GM18951 (cell line): ENCODE measurements at regions not wholly inside any gene's neighbourhood (a gene's known extent, or its start where the extent isn't known, plus 50 kb on each side); places are given as distances from the start of the nearest gene placed in this dataset.

ENCODE experiments used
- POLR2A ChIP-seq: IDR thresholded peaks from 4 replicates; pipeline ENCODE4 v1.6.1; 2011; ENCODE audit warnings: mild to moderate bottlenecking; ENCODE audit not compliant: insufficient read length, insufficient read depth; ENCODE audit errors: extremely low read depth
- in situ Hi-C: fragments of 300-500 bp; cut with MboI; formaldehyde crosslinking; loops from one replicate; pipeline ENCODE4 v1.12.0; 2022; ENCODE audit warnings: low sequenced_read_pairs, mixed read lengths, inconsistent platforms; ENCODE audit not compliant: unreplicated experiment

DNA sequence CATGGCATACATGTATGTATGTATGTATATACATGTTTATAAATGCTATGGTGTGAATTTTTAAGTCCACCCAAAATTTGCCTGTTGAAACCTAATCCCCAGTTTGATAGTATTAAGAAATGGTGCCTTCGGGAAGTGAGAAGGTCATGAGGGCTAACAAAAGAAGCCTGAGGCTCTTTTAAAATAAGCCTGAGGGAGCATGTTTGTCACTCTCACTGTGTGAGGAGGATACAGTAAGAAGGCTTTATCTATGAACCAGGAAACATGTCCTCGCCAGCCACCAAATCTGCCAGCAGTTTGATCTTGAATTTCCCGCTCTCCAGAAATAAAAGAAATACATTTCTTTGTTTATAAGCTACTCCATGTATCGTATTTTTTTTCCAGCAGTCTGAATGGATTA lies 163.0 kb upstream of the LINC00305 start:
- in situ Hi-C loops: no loop called here
- no peak for TF ChIP-seq POLR2A

DNA sequence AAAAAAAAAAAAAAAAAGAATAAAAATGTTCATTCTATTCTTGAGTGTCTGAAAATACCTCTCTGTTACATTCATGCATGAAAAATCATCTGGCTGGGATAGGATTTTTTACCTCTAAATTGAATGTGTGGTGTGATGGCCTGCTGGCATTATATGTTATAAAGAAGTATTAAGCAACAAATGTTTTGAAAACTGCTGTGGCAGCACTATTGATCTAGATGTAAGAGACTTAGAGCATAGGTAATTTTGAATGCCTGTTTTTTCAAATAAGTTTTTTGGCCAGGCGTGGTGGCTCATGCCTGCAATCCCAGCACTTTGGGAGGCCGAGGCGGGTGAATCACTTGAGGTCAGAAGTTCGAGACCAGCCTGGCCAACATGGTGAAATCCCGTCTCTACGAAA lies 147.0 kb upstream of the LINC00305 start:
- in situ Hi-C loops: no loop called here

DNA sequence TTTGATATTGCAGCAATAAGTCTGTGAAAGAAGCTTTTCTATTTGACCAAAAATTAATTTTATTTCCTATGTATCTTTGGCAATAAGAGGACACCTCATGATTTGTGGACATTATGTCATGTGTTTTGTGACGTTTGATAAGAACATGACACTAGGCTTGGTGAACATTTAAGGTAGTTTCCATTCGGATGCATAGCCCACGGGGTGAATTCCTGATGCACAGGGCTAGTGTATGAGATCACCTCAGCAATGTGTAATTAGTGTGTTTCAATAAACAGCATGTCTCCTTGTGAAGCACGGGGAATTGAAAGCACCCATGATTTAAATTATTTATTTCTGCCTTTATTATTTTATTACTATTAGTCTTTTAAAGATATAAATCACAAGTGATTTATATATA lies 146.1 kb upstream of the LINC00305 start:
- in situ Hi-C loops: no loop called here

More for the DNA sequence above, 147.0 kb upstream of the LINC00305 start:
- TF ChIP-seq POLR2A: no peak

DNA sequence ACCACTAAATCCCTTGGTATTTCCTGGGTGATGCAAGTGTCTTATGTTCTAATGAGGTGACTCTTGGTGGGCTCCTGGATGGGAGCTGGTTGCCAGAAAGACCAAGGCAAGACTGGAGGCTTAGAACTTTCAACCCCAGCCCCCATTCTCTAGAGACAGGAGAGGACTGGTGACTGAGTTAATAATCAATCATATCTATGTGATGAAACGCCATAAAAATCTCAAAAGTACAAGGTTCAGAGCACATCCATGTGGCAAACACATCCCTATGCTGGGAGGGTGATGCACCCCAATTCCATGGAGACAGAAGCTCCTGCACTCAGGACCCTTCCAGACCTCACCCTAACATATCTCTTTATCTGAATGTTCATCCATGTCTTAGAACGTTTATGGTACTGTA lies 139.5 kb upstream of the LINC00305 start:
- TF ChIP-seq POLR2A: no peak
- in situ Hi-C loops: no loop called here

More for the DNA sequence above, 146.1 kb upstream of the LINC00305 start:
- no peak for TF ChIP-seq POLR2A

DNA sequence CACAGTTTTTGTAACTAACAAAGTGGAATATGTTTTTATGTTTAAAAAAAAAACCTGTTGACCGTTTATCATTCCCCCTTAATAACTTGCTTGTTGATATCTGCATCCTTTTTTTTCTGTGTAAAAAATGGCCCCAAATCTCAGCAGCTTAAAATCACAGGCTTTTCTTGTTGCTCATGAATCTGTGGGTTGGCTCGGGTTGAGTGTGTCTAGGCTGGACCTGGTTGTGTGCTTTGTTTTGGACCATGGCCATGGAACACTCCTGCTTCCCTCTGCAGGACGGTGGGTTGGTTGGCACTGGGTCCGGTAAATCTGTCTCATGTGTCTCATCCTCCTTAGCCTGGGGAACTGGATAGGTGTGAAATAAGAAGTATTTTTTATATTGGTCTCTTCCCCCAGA lies 139.0 kb upstream of the LINC00305 start:
- in situ Hi-C loops: no loop called here

DNA sequence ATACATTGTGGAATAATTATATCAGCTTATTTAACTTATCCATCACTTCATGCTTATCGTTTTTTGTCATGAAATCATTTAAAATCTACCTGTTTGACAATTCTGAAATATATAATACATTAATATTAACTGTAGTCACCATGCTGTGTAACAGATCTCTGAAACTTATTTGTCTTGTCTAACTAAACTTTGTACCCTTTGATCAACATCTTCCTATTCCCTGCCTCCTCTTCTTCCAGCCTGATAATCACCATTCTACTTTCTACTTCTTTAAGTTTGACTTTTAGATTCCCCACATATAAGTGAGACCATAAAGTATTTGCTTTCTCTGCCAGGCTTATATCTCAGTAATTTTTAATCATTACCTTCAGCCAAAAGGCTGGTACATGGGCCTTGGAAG lies 134.2 kb upstream of the LINC00305 start:
- in situ Hi-C loops: no loop called here
- no peak for TF ChIP-seq POLR2A

More for the DNA sequence above, 139.0 kb upstream of the LINC00305 start:
- TF ChIP-seq POLR2A: no peak

DNA sequence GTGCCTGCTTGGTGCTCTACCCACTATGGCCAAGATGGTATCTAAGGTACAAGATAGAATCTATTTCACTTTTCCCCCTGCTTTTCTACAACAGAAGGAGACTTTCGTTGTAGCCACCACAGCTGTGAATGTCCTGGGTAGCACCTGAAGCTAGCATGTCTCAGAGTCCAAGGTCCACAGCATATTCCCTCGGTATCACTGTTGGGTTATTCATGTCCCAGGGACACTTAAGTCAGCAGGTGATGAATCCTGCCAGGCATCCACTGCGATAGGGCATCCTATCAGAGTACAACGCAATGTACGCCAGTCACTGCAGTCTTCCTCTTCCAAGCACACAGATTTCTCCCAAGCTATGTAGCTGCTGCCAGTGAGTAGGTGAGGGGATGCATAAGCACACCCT lies 129.1 kb upstream of the LINC00305 start:
- no peak for TF ChIP-seq POLR2A
- in situ Hi-C loops: no loop called here

DNA sequence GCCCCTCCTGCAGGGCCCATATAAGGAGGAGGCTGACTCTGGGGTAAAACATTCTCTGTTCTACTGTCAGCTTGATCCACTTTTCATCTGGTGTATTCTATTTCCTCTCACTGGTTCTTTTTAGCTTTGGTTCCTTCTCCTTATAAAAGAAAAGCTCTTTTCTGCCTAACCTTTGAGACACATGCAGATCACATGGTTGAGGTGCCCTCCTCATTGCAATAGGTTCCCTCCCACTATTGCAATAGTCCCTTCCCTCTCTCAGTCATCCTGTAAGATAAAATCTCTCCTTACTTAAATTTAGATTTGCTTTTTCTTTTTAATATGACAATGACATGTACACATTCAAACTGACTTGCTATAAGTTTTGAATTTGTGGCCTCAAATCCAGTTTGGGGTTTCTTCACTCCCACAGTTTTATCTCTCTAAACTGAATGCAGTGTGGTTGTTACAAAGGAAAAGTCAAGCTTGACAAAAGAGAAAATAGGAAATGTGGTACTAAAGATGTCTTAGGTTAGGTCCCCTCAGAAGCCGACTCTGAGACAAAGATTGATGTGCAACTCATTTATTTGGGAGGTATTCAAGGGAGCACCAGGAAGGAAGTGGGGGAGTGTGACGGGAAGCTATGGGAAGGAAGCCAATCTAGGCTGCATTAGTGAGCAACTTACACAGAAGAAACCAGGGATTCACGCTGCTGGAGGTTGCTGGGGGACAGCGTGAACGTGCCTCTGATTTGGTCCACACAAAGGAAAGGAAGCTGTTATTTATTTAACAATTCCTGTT lies 127.6 kb upstream of the LINC00305 start:
- in situ Hi-C loops: no loop called here
- TF ChIP-seq POLR2A: no peak

DNA sequence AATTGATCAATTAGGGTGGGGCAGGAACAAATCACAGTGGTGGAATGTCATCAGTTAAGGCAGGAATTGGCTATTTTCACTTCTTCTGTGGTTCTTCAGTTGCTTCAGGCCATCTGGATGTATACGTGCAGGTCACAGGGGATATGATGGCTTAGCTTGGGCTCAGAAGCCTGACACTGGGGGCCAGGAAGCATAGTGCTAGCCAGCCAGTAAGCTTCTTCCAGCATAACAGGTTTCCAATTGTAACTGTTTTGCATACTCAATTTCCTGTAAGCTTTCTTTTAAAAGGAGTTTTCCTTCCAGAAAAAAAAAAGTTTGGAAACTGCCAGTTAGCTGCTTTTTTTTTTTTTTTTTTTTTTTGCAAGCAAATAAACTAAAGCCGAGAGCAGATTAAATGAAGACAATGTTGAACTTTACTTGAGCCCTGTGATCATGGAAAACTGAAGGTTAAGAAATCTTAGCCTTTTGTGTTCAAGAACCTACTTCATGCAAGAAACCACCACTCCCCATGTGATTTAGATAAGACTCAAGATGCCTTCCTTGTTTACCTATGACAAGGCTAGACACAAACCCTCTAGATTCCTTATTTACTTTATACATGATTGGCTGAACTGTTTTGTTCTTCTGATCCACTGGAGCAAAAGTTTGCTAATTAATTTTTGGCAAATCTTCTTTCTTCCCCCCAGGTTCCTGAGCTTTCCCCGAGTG lies 126.9 kb upstream of the LINC00305 start:
- no peak for TF ChIP-seq POLR2A
- in situ Hi-C loops: no loop called here

DNA sequence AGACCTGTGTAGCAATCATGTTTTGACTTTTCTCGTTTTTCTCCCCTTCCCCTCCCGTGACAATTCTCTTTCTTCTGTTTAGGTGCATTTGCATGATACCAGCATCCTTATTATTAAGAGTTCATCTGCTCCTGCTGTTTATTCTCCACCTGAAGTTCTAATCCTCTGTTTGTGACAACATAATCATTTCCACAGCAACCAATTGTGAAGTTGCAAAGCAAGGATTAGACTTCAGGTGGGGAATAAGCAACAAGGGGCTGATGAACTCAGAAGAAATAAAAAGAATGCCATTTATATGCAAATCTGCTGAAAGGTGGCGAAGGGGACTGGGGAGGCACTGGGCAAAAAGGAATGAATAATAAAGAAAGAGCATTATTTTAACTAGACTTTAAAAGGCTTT lies 124.8 kb upstream of the LINC00305 start:
- TF ChIP-seq POLR2A: no peak

DNA sequence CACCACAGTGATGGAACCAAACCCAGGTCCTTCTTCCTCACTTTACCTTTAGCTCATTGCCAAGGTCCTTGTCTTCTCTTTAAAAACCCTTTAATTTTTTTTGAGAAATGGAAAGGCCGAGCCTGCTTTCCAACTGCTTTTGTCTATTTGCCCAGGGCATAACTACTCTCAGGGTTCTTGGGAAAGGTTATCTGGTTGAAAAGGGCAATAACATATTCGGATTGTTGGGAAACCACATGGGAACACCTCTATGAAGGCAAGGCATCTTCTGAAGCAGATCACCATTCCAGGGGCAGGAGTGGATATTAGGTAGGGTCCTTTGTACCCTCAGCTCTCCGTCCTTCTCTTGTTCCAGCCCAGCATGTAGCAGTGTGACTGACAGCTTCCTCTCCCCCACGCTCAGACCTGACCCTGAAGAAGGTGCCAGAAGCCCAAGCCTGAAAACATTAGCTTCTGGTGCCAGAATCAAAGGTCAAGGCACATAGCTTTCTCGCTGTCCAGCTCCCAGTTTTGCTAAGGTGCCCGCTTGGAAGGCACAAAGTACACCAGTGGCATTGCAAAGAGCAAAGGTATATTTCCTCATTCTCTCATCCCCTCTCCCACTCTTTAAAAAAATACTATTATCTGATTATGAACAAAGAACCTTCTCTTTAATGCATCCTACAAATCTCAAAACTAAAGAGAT lies 123.2 kb upstream of the LINC00305 start:
- no peak for TF ChIP-seq POLR2A

More for the DNA sequence above, 124.8 kb upstream of the LINC00305 start:
- in situ Hi-C loops: no loop called here

DNA sequence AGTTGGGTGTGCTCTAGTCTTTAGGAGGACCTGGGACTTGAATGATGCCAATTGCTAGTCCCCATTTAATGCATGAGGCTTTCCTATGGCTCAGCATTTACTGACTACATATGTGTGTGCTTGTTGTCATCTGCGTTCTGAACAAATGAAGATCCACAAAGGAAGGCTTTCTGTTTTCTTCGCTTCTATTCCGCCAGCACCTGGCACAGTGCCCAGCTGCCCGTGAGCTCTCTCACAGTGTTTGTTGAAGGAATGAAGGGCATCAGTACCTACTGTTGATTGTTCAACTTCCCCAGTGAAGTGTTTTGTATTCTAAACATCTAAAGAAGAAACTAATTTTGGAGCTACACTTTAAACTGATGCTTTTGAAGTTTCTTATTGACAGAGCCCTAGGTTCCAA lies 122.4 kb upstream of the LINC00305 start:
- in situ Hi-C loops: no loop called here
- TF ChIP-seq POLR2A: no peak

More for the DNA sequence above, 123.2 kb upstream of the LINC00305 start:
- in situ Hi-C loops: no loop called here

DNA sequence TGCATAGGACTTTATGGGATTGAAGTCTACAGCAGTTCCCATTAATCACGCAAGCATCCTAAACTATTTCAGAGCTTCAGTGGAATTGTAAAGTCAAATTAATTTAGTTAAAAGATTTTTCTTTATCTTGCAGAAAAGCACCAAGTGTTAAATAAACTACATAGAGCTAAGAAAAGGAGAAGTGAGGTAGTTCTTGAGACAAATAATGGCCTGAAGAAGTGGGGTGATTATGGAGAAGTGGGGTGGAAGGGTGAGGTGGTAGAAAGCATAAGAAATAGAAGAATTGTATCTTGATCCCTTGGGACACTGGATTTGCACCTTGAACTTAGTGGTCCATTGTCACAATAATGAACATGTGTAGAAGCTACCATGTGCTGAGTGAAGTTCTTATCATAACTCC lies 121.7 kb upstream of the LINC00305 start:
- no peak for TF ChIP-seq POLR2A
- in situ Hi-C loops: no loop called here
